ENCODE measurements at regions not wholly inside any gene's neighbourhood (a gene's known extent, or its start where the extent isn't known, plus 50 kb on each side); places are given as distances from the start of the nearest gene placed in this dataset.

GRCh38 chr12:46676797-46677520 is 148.8 kb downstream of the SLC38A4 start:
- intact Hi-C loops (cut with DNase I) = loop anchor here in 9 of 10 donors (2.0 to 10.0 kb wide), 11 partner anchors 255 to 555 kb away; no protein-coding TSS in a partner anchor
- no peak for ATAC-seq

GRCh38 chr12:46676396-46676795 is 149.4 kb downstream of the SLC38A4 start:
- intact Hi-C loops (cut with DNase I) = loop anchor here in 9 of 10 donors (2.0 to 10.0 kb wide), 11 partner anchors 256 to 554 kb away; no protein-coding TSS in a partner anchor
- TF ChIP-seq POLR2A (IDR thresholded peaks at IDR 0.05) = no peak
- no peak for TF ChIP-seq CTCF (IDR thresholded peaks at IDR 0.05)
- no peak for ATAC-seq
- H3K27me3 ChIP-seq = no peaks in the 10 kb centered on the region
- WGBS, 4 donors = 79 to 92% (median 85%) methylated on average over 1 of the region's 1 CpG
- no peak overlapping the region for H3K4me3 ChIP-seq
- no peaks in the 10 kb centered on the region for H3K36me3 ChIP-seq
- no peak overlapping the region for H3K27ac ChIP-seq
- peaks cover 0 to 2% (median 0%) of the 10 kb centered on the region in 12 donors for H3K4me1 ChIP-seq
- DNase-seq = no peak
- H3K9me3 ChIP-seq = no peaks in the 10 kb centered on the region

More at GRCh38 chr12:46676797-46677520, 148.8 kb downstream of the SLC38A4 start:
- WGBS, 4 donors = 91 to 95% (median 94%) methylated on average over 7 of the region's 7 CpGs
- no peaks in the 10 kb centered on the region for H3K27me3 ChIP-seq
- no peak overlapping the region for H3K27ac ChIP-seq
- H3K4me1 ChIP-seq = no peaks in the 10 kb centered on the region
- no peaks in the 10 kb centered on the region for H3K36me3 ChIP-seq
- H3K9me3 ChIP-seq = no peaks in the 10 kb centered on the region
- H3K4me3 ChIP-seq = no peak overlapping the region
- no peak for TF ChIP-seq POLR2A (IDR thresholded peaks at IDR 0.05)
- TF ChIP-seq CTCF (IDR thresholded peaks at IDR 0.05) = no peak
- DNase-seq = no peak

- DNase-seq (peak in 1 of 5 donors; percentile 23), ATAC-seq (no peak)
- Histone ChIP-seq H3K36me3 (no peaks in the 10 kb centered on the region), H3K4me1 (peaks cover 0 to 8% (median 0%) of the 10 kb centered on the region in 12 donors), H3K27me3 (no peaks in the 10 kb centered on the region), H3K4me3 (peak overlapping the region in 1 of 12 donors; percentile 23), H3K9me3 (no peaks in the 10 kb centered on the region), H3K27ac (no peak overlapping the region)
- WGBS, 4 donors = 54 to 60% (median 59%) methylated on average over 11 of the region's 11 CpGs
- TF ChIP-seq POLR2A (IDR thresholded peaks at IDR 0.05) = no peak
- peak; percentile 58 to 78 (median 68) for TF ChIP-seq CTCF (IDR thresholded peaks at IDR 0.05)
- intact Hi-C loops (cut with DNase I) = loop anchor here in 9 of 10 donors (2.0 to 10.0 kb wide), 11 partner anchors 257 to 553 kb away; no protein-coding TSS in a partner anchor
These were observed 150.1 kb downstream of the SLC38A4 start for GRCh38 chr12:46675736-46676135.

GRCh38 chr12:46674800-46675199 is 151.0 kb downstream of the SLC38A4 start:
- no peak for DNase-seq

More at GRCh38 chr12:46674800-46675199, 151.0 kb downstream of the SLC38A4 start:
- Histone ChIP-seq H3K9me3 (peaks cover 0 to 3% (median 0%) of the 10 kb centered on the region in 12 donors), H3K4me3 (no peak overlapping the region), H3K4me1 (peaks cover 0 to 8% (median 0%) of the 10 kb centered on the region in 12 donors), H3K27ac (no peak overlapping the region), H3K27me3 (no peaks in the 10 kb centered on the region), H3K36me3 (no peaks in the 10 kb centered on the region)
- intact Hi-C loops (cut with DNase I) = loop anchor here in 8 of 10 donors (2.0 to 10.0 kb wide), 10 partner anchors 258 to 552 kb away; no protein-coding TSS in a partner anchor
- WGBS, 4 donors = 89 to 96% (median 90%) methylated on average over 4 of the region's 4 CpGs
- TF ChIP-seq CTCF (IDR thresholded peaks at IDR 0.05) = no peak
- no peak for TF ChIP-seq POLR2A (IDR thresholded peaks at IDR 0.05)
- ATAC-seq = no peak

Data from heart left ventricle (tissue), 16 donors.